Activated T-cell treated with anti-CD3 and anti-CD28 coated beads, Interleukin-2, amount 50 U/mL, for 72 hours (primary cell): ENCODE measurements at regions not wholly inside any gene's neighbourhood (a gene's known extent, or its start where the extent isn't known, plus 50 kb on each side); places are given as distances from the start of the nearest gene placed in this dataset.

Source experiments
- ATAC-seq, 2 donors: fragments of 150-1000 bp; cut with Tn5 transposase; replicated peaks in 1 of 2; 2 replicates each; pipeline ENCODE4 v1.10.0; 2021; ENCODE audit warnings: moderate library complexity in 2 of 2, mild to moderate bottlenecking in 1 of 2
- DNase-seq, 2 donors: peaks; one replicate each; pipeline ENCODE4 v3.0.0; 2021 to 2022; ENCODE audit warnings: mixed read lengths in 1 of 2
- H3K27ac Mint-ChIP-seq: one replicate; pipeline ENCODE4 v1.8.0; 2022; ENCODE audit warnings: mild to moderate bottlenecking, moderate library complexity, mixed read lengths
- H3K27me3 Mint-ChIP-seq: one replicate; pipeline ENCODE4 v1.8.0; 2022; ENCODE audit warnings: low read depth, mixed read lengths
- H3K36me3 Mint-ChIP-seq, 2 donors: one replicate each; pipeline ENCODE4 v1.8.0; 2022; ENCODE audit warnings: mixed read lengths in 2 of 2, mild to moderate bottlenecking in 1 of 2; ENCODE audit not compliant: insufficient read depth in 2 of 2
- H3K4me1 Mint-ChIP-seq: one replicate; pipeline ENCODE4 v1.8.0; 2022; ENCODE audit warnings: low read depth, mixed read lengths
- H3K4me3 Mint-ChIP-seq, 2 donors: one replicate each; pipeline ENCODE4 v1.8.0; 2022; ENCODE audit warnings: mild to moderate bottlenecking in 2 of 2, mixed read lengths in 2 of 2, moderate library complexity in 2 of 2
- H3K9me3 Mint-ChIP-seq, 2 donors: one replicate each; pipeline ENCODE4 v1.8.0; 2022; ENCODE audit warnings: mixed read lengths in 2 of 2

DNA sequence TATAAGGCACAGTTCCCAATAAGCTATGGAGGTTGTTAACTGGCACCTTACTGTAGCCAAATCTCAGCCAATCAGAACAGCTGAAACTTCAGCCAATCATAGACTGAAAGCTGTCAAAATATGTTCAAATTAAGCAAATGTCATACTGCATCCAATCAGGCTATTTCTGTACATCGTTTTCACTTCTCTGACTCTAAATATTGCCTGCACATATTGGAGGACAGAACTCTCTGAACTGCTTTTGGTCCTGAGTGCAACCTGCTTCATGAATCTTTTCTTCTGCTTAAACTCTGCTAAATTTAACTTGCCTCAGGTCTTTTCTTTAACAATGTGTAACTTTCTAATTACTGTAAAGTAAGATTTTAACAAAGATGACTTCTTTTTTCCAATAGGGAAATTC, 1198.9 kb upstream of the PCDH7 start:
- Mint-ChIP-seq H3K27ac (no peak overlapping the region), H3K36me3 (peaks cover 0 to 2% of the 10 kb centered on the region in 2 donors)

DNA sequence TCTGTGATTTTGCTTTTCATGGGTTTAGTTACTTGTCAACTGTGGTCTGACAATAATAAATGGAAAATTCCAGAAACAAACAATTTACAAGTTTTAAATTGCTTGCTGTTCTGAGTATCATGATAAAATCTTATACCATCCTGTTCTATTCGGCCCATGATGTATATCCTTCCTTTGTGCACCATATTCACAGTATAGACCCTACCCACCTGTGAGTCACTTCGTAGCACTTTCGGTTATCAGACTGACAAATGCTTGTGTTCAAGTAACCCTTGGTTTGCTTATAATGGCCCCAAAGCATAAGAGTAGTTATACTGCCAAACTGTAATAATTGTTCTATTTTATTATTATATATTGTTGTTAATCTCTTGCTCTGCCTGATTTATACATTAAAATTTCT, 1183.4 kb upstream of the PCDH7 start:
- peaks cover 0 to 2% of the 10 kb centered on the region in 2 donors for H3K9me3 Mint-ChIP-seq
- no peak overlapping the region for H3K4me3 Mint-ChIP-seq

More for the DNA sequence above, 1198.9 kb upstream of the PCDH7 start:
- H3K27me3 Mint-ChIP-seq = no peaks in the 10 kb centered on the region
- H3K4me1 Mint-ChIP-seq = no peaks in the 10 kb centered on the region
- H3K9me3 Mint-ChIP-seq = peaks cover 8 to 15% of the 10 kb centered on the region in 2 donors
- no peak overlapping the region for H3K4me3 Mint-ChIP-seq
- ATAC-seq (no peak), DNase-seq (no peak)

DNA sequence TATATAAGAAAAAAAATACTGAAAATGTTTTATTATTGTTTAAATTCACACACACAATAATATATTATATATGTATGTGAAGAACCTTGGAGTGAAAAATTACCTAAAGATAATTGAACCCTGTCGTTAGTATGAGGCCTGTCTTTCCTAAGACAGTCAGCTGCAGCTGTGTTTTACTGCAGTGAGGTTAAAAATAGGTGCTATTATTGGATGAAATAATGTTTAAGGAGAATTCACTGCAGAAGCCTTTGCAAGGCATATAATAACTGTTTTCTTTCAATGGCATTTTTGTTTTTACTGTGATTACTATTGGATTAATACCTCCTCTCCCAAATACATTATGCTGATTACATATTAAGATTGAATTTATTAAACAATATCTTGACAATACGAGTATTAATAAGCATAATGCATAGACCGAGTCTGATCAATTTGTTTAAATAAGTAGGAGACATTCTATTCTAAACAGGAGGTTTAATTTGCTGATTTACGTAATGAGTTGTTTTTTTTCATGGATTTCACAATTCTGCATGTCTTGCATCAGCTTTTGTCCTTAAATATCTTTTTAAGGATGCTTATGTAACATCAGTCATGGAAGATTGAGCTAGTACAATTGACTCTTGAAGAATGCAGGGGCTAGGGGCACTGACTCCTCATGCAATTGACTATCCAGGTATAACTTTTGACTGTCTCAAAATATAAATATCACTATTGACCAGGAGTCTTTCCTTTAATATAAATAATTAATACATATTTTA, 1181.1 kb upstream of the PCDH7 start:
- Mint-ChIP-seq H3K9me3 (no peaks in the 10 kb centered on the region), H3K36me3 (no peaks in the 10 kb centered on the region), H3K27me3 (no peaks in the 10 kb centered on the region), H3K4me1 (no peaks in the 10 kb centered on the region), H3K4me3 (no peak overlapping the region), H3K27ac (no peak overlapping the region)
- DNase-seq (no peak), ATAC-seq (no peak)

More for the DNA sequence above, 1183.4 kb upstream of the PCDH7 start:
- ATAC-seq = no peak
- Mint-ChIP-seq H3K4me1 (no peaks in the 10 kb centered on the region), H3K27me3 (no peaks in the 10 kb centered on the region), H3K27ac (no peak overlapping the region), H3K36me3 (no peaks in the 10 kb centered on the region)
- DNase-seq = no peak

GRCh38 chr4:29540439-29541102, 1179.6 kb upstream of the PCDH7 start:
- no peaks in the 10 kb centered on the region for H3K4me1 Mint-ChIP-seq

GRCh38 chr4:29541757-29542156, 1178.4 kb upstream of the PCDH7 start:
- Mint-ChIP-seq H3K27me3 (no peaks in the 10 kb centered on the region), H3K4me1 (no peaks in the 10 kb centered on the region), H3K9me3 (peaks cover 0 to 1% of the 10 kb centered on the region in 2 donors), H3K27ac (no peak overlapping the region), H3K36me3 (no peaks in the 10 kb centered on the region), H3K4me3 (no peak overlapping the region)
- ATAC-seq (no peak), DNase-seq (no peak)

More at GRCh38 chr4:29540439-29541102, 1179.6 kb upstream of the PCDH7 start:
- Mint-ChIP-seq H3K36me3 (no peaks in the 10 kb centered on the region), H3K27ac (no peak overlapping the region), H3K4me3 (no peak overlapping the region), H3K27me3 (no peaks in the 10 kb centered on the region), H3K9me3 (peaks cover 0 to 1% of the 10 kb centered on the region in 2 donors)
- ATAC-seq (no peak), DNase-seq (no peak)

DNA sequence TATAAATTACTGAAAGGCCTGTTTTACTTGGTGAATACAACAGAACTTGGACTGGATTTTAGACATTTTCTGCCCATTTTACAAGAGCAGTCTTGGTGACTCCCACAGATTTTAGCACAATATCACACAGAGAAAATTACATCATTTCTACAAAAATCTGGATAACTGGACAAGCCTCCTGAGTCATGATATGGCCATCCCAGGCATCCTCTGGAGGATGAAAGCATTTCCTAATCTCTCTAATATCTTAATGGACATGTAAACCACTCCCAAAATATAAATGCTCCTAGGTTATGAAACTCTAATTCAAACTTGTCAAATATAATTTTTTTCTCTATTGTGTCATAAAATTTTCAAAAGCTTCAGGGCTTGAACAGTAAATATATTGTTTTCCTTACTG, 1170.8 kb upstream of the PCDH7 start:
- no peak for DNase-seq
- H3K27ac Mint-ChIP-seq = no peak overlapping the region
- no peaks in the 10 kb centered on the region for H3K4me1 Mint-ChIP-seq
- no peak overlapping the region for H3K4me3 Mint-ChIP-seq
- no peaks in the 10 kb centered on the region for H3K36me3 Mint-ChIP-seq
- H3K9me3 Mint-ChIP-seq = peaks cover 11 to 13% of the 10 kb centered on the region in 2 donors
- H3K27me3 Mint-ChIP-seq = no peaks in the 10 kb centered on the region
- ATAC-seq = no peak

DNA sequence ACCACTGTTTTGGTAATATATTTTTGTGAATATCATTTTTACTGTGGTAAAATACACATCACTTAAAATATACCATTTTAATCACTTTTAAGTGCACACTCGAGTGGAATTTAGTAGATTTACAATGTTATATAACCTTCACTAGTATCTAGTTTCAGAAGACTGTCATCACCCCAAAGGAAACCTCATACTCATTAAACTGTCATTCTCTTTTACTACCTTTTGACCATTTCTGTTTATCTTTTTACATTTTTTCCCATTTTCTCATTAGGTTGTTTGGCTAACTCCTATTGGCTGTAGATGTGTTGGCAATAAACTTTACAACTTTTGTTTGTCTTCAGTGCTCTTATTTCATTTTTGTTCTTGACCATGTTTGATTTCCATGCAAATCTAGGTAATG, 1168.3 kb upstream of the PCDH7 start:
- H3K27ac Mint-ChIP-seq = no peak overlapping the region
- no peaks in the 10 kb centered on the region for H3K4me1 Mint-ChIP-seq
- ATAC-seq = no peak
- H3K27me3 Mint-ChIP-seq = no peaks in the 10 kb centered on the region
- no peak overlapping the region for H3K4me3 Mint-ChIP-seq
- peaks cover 11% of the 10 kb centered on the region in 2 donors for H3K9me3 Mint-ChIP-seq
- no peak for DNase-seq
- H3K36me3 Mint-ChIP-seq = no peaks in the 10 kb centered on the region

DNA sequence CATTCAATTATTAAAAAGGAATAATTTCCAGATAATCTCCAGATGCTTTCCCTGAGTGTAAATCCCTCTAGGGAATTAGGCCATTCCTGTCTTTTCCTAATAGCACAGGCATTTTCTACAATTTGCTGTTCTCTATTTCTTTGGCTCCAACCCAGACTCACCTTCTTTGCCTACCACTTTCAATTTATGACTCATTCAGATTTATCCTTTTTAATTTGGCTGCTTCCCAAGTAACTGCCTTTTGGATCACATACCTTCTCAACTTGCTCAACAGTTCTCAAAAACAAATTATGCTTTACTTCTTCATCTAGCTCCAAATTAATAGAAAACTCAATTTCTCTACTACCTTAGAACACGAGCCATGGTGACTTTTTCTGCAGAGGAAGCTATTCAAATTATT, 1166.3 kb upstream of the PCDH7 start:
- Mint-ChIP-seq H3K27ac (no peak overlapping the region), H3K36me3 (no peaks in the 10 kb centered on the region), H3K9me3 (peaks cover 5 to 7% of the 10 kb centered on the region in 2 donors), H3K4me1 (no peaks in the 10 kb centered on the region), H3K4me3 (no peak overlapping the region), H3K27me3 (no peaks in the 10 kb centered on the region)
- no peak for DNase-seq
- no peak for ATAC-seq

DNA sequence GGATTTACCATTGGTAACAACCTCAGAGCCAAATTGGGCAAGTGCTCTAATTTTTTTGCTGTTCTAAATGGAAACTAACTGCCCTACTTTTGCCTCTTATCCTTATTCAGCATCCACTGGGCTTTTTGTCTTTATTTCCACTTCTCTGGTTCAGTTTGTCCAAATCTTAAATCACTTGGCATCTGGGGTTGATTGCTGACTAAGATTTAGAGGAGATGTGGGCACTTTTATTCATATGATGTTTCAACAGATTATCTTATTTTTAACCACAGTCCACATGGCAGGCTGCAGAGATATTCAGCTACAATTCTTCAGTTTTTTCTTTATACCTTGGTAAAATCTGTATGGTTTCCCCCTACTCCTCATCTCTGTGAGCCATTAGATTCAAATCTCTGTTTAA, 1161.4 kb upstream of the PCDH7 start:
- Mint-ChIP-seq H3K4me1 (no peaks in the 10 kb centered on the region), H3K4me3 (no peak overlapping the region), H3K36me3 (no peaks in the 10 kb centered on the region), H3K27me3 (no peaks in the 10 kb centered on the region), H3K9me3 (peaks cover 2 to 6% of the 10 kb centered on the region in 2 donors), H3K27ac (no peak overlapping the region)
- no peak for ATAC-seq
- no peak for DNase-seq

GRCh38 chr4:29559286-29559685, 1160.9 kb upstream of the PCDH7 start:
- no peaks in the 10 kb centered on the region for H3K27me3 Mint-ChIP-seq

DNA sequence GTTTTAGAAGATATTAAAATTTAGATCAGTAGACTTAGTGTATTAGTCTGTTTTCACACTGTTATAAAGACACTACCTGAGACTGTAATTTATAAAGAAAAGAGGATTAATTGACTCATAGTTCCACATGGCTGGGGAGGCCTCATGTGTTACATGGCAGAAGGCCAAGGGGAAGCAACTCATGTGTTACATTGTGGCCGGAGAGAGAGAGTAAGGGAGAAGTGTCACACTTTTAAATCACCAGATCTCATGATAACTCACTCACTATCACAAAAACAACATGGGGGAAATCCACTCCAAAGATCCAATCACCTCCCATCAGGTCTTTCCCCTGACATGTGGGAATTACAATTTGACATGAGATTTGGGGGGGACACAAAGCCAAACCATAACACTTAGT, 1159.7 kb upstream of the PCDH7 start:
- no peak for DNase-seq
- ATAC-seq = no peak
- H3K36me3 Mint-ChIP-seq = no peaks in the 10 kb centered on the region
- no peaks in the 10 kb centered on the region for H3K4me1 Mint-ChIP-seq
- no peak overlapping the region for H3K27ac Mint-ChIP-seq
- no peaks in the 10 kb centered on the region for H3K27me3 Mint-ChIP-seq
- peaks cover 3 to 5% of the 10 kb centered on the region in 2 donors for H3K9me3 Mint-ChIP-seq
- H3K4me3 Mint-ChIP-seq = no peak overlapping the region

More at GRCh38 chr4:29559286-29559685, 1160.9 kb upstream of the PCDH7 start:
- Mint-ChIP-seq H3K27ac (no peak overlapping the region), H3K4me3 (no peak overlapping the region), H3K4me1 (no peaks in the 10 kb centered on the region), H3K9me3 (peaks cover 3% of the 10 kb centered on the region in 2 donors), H3K36me3 (no peaks in the 10 kb centered on the region)
- DNase-seq = no peak
- no peak for ATAC-seq

DNA sequence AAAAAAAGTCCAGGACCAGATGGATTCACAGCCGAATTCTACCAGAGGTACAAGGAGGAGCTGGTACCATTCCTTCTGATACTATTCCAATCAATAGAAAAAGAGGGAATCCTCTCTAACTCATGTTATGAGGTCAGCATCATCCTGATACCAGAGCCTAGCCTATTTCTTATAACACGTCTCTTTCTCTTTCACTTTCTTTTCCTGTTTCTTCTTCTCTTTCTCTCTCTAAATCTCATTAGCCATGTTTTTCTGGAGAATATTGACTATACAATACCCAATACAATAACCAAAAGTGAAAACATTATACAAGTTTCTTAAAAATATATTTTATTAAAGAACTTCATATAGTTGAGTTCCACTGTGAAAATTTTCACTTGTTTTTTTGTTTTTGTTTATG, 1154.9 kb upstream of the PCDH7 start:
- Mint-ChIP-seq H3K4me3 (no peak overlapping the region), H3K27me3 (no peaks in the 10 kb centered on the region), H3K4me1 (no peaks in the 10 kb centered on the region), H3K27ac (no peak overlapping the region), H3K36me3 (no peaks in the 10 kb centered on the region), H3K9me3 (peaks cover 3% of the 10 kb centered on the region in 2 donors)
- DNase-seq = no peak
- ATAC-seq = no peak

- ATAC-seq (no peak), DNase-seq (no peak)
- no peak overlapping the region for H3K4me3 Mint-ChIP-seq
- H3K27me3 Mint-ChIP-seq = no peaks in the 10 kb centered on the region
- H3K36me3 Mint-ChIP-seq = no peaks in the 10 kb centered on the region
- H3K9me3 Mint-ChIP-seq = peaks cover 3% of the 10 kb centered on the region in 2 donors
- H3K4me1 Mint-ChIP-seq = no peaks in the 10 kb centered on the region
- no peak overlapping the region for H3K27ac Mint-ChIP-seq
These were observed 1153.8 kb upstream of the PCDH7 start for GRCh38 chr4:29566371-29566770.
